ENCODE measurements at regions not wholly inside any gene's neighbourhood (a gene's known extent, or its start where the extent isn't known, plus 50 kb on each side); places are given as distances from the start of the nearest gene placed in this dataset.

DNA sequence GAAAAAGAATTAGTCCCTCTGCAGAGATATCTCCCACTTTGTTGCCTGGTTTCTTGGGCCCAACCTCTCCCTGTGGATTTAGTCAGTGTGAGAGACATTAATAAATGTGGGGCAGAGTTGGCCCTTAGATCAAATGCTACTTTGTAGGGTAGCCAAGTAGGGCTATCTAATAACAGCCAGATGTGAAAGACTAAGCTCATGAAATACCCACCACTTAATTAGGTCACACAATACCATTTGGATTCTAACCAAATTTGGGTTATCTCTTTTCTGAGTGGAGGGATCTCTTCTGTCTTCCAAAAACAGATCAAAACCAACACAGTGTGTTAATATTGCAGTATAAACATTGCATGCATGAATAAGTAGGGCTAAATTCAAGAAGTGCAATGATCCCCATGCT lies 626.8 kb upstream of the ZEB2 start:
- H3K4me1 ChIP-seq (ENCODE audit: control insufficient read depth, insufficient read depth, low read length): no peaks in the 10 kb centered on the region
- H3K27ac ChIP-seq (ENCODE audit: low read length): no peak overlapping the region
- no peaks in the 10 kb centered on the region for H3K36me3 ChIP-seq (ENCODE audit: control insufficient read depth, insufficient read depth, low read length)
- TF ChIP-seq POLR2AphosphoS5 (IDR thresholded peaks at IDR 0.05; ENCODE audit: low read depth, low read length) (no peak), TCF7L2 (IDR thresholded peaks at IDR 0.05; ENCODE audit: low read depth, low read length) (no peak), REST (IDR thresholded peaks at IDR 0.05; ENCODE audit: insufficient read depth in 1 of 2, low read depth in 2 of 2, low read length in 1 of 2) (no peak), SIN3A (IDR thresholded peaks at IDR 0.05; ENCODE audit: borderline replicate concordance, insufficient read depth, low read depth, low read length) (no peak)
- TF ChIP-seq, protein P1, sequence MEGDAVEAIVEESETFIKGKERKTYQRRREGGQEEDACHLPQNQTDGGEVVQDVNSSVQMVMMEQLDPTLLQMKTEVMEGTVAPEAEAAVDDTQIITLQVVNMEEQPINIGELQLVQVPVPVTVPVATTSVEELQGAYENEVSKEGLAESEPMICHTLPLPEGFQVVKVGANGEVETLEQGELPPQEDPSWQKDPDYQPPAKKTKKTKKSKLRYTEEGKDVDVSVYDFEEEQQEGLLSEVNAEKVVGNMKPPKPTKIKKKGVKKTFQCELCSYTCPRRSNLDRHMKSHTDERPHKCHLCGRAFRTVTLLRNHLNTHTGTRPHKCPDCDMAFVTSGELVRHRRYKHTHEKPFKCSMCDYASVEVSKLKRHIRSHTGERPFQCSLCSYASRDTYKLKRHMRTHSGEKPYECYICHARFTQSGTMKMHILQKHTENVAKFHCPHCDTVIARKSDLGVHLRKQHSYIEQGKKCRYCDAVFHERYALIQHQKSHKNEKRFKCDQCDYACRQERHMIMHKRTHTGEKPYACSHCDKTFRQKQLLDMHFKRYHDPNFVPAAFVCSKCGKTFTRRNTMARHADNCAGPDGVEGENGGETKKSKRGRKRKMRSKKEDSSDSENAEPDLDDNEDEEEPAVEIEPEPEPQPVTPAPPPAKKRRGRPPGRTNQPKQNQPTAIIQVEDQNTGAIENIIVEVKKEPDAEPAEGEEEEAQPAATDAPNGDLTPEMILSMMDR (IDR thresholded peaks at IDR 0.05): no peak
- POLR2A ChIA-PET: no interaction called here
- intact Hi-C loops (cut with micrococcal nuclease; ENCODE audit: unreplicated experiment) (no loop called here), in situ Hi-C loops (cut with HindIII; ENCODE audit: low pct_unique_long_range_greater_than_20kb, low sequenced_read_pairs) (no loop called here)
- CTCF ChIA-PET: no interaction called here
- no TSS peak for BruUV-seq (replicated peaks)
- ATAC-seq: no peak
- no peaks in the 10 kb centered on the region for H3K27me3 ChIP-seq (ENCODE audit: control insufficient read depth, insufficient read depth, low read length)
- H3K9me3 ChIP-seq (ENCODE audit: control insufficient read depth, insufficient read depth, low read depth, low read length): no peaks in the 10 kb centered on the region
- H3K4me3 ChIP-seq (ENCODE audit: low read depth in 2 of 2, low read length in 2 of 2): no peak overlapping the region
- no peak for DNase-seq (ENCODE audit: low read depth, low spot score)

GRCh38 chr2:145144131-145144728 lies 624.3 kb upstream of the ZEB2 start:
- TF ChIP-seq, protein P1 (IDR thresholded peaks at IDR 0.05): no peak
- no peak for TF ChIP-seq REST (IDR thresholded peaks at IDR 0.05; ENCODE audit: insufficient read depth in 1 of 2, low read depth in 2 of 2, low read length in 1 of 2)
- H3K4me1 ChIP-seq (ENCODE audit: control insufficient read depth, insufficient read depth, low read length): no peaks in the 10 kb centered on the region
- no peak overlapping the region for H3K4me3 ChIP-seq (ENCODE audit: low read depth in 2 of 2, low read length in 2 of 2)
- intact Hi-C loops (cut with micrococcal nuclease; ENCODE audit: unreplicated experiment): no loop called here
- POLR2A ChIA-PET: no interaction called here
- DNase-seq (ENCODE audit: low read depth, low spot score) (no peak), ATAC-seq (no peak)
- BruUV-seq (replicated peaks): no TSS peak
- no peaks in the 10 kb centered on the region for H3K36me3 ChIP-seq (ENCODE audit: control insufficient read depth, insufficient read depth, low read length)
- in situ Hi-C loops (cut with HindIII; ENCODE audit: low pct_unique_long_range_greater_than_20kb, low sequenced_read_pairs): no loop called here
- H3K27ac ChIP-seq (ENCODE audit: low read length): no peak overlapping the region
- H3K9me3 ChIP-seq (ENCODE audit: control insufficient read depth, insufficient read depth, low read depth, low read length): no peaks in the 10 kb centered on the region
- CTCF ChIA-PET: no interaction called here
- no peaks in the 10 kb centered on the region for H3K27me3 ChIP-seq (ENCODE audit: control insufficient read depth, insufficient read depth, low read length)
